Neural progenitor cell (in vitro differentiated cells): ENCODE measurements at regions not wholly inside any gene's neighbourhood (a gene's known extent, or its start where the extent isn't known, plus 50 kb on each side); places are given as distances from the start of the nearest gene placed in this dataset.

Experiments used
- CTCF ChIP-seq: fragments of 200-600 bp; sonication (generic); IDR thresholded peaks from 2 replicates; pipeline ENCODE4 v1.5.1; 2017; ENCODE audit warnings: antibody characterized with exemption, mild to moderate bottlenecking
- EZH2 ChIP-seq: fragments of 200-600 bp; sonication (generic); IDR thresholded peaks from 2 replicates; pipeline ENCODE4 v1.6.1; 2017; ENCODE audit warnings: antibody characterized with exemption, mild to moderate bottlenecking, moderate library complexity
- EZH2phosphoT487 ChIP-seq: fragments of 200-600 bp; sonication (generic); IDR thresholded peaks from 2 replicates; pipeline ENCODE4 v1.6.1; 2017; ENCODE audit warnings: antibody characterized with exemption

- no peak for TF ChIP-seq CTCF
- TF ChIP-seq EZH2: no peak
- TF ChIP-seq EZH2phosphoT487: no peak
Observed at GRCh38 chr16:63933841-63934240, 1188.0 kb downstream of the CDH11 start.
